ENCODE measurements at regions not wholly inside any gene's neighbourhood (a gene's known extent, or its start where the extent isn't known, plus 50 kb on each side); places are given as distances from the start of the nearest gene placed in this dataset.
A peak's percentile ranks its signal among the peaks of the same experiment; 100 is the strongest.

DNA sequence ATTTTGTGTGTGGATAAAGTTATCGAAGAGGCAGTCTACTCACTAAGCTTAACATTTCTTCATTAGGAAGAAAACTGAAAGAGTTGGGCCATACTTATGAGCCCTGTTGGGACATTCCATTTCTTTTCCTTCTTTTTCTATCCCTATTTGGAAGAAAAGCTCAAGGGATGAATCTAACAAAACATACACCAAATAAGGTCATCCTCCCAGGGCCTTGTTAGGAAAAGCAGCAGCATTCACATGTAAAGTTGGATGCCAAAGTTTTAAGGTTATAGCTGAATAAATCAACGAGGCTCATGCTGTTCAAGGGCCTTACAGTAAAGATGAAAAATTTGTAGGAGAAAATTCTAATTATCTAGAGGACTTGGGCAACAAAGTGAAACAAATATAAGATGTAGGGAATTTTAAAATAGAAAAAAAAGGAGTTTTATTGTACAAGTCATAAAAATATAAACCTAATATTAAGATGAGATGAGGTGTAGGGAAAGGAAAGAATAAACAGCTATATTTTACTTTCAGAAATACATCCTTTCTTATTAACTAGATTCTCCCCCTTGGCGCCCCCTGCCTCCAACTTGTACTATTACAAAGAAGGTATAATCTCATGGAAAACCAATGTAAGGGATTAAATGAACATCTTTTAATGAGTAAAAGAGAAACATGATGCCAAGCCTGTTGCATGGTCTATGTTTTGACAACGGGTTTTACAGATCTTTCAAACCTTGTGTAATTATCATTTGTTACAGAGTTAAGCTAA, 160.4 kb downstream of the PCDH20 start:
- no peaks in the 10 kb centered on the region for H4K20me1 ChIP-seq (replicated peaks in 1 of 2; ENCODE audit: control insufficient read depth in 1 of 2, insufficient read depth in 2 of 2, low read length in 2 of 2)
- H4K5ac ChIP-seq (ENCODE audit: insufficient read length, low read depth, low read length): peak overlapping the region; percentile 24
- H4K91ac ChIP-seq (replicated peaks; ENCODE audit: insufficient read length, low read length): no peak overlapping the region
- peaks cover 0 to 4% (median 0%) of the 10 kb centered on the region in 4 experiments; a peak in 1 of 7 replicates for H3K4me1 ChIP-seq (replicated peaks in 1 of 4; ENCODE audit: control insufficient read depth in 3 of 4, insufficient read depth in 4 of 4, low read length in 3 of 4)
- ChIA-PET POLR2A (ENCODE audit: partially characterized antibody) (interaction anchor here (0.6 to 0.7 kb wide), 2 partner anchors 9 to 138 kb away, joined by 3 read pairs; no protein-coding TSS in a partner anchor), CTCF (ENCODE audit: partially characterized antibody) (interaction anchor here (0.6 to 2.9 kb wide), 26 partner anchors 8 to 905 kb away, joined by 3 to 22 read pairs (median 4); no protein-coding TSS in a partner anchor)
- H3K9me3 ChIP-seq (ENCODE audit: insufficient read depth in 2 of 2, low read depth in 1 of 2, low read length in 1 of 2): no peaks in the 10 kb centered on the region
- no peaks in the 10 kb centered on the region for H3K79me2 ChIP-seq (ENCODE audit: control insufficient read depth in 1 of 2, insufficient read depth in 2 of 2, low read length in 2 of 2)
- no peak overlapping the region for H2BK12ac ChIP-seq (ENCODE audit: low read depth, low read length)
- peak; percentile 69 for FAIRE-seq
- DNase-seq (ENCODE audit: low read depth in 1 of 2, low spot score in 2 of 2): peak in 1 of 2 experiments; percentile 50
- no peaks in the 10 kb centered on the region for H3K27me3 ChIP-seq (replicated peaks in 1 of 4; ENCODE audit: control insufficient read depth in 3 of 4, extremely low read depth in 1 of 4, insufficient read depth in 3 of 4, low read length in 3 of 4)
- H3K23me2 ChIP-seq (ENCODE audit: low read depth, low read length): no peaks in the 10 kb centered on the region
- no peak overlapping the region for H2BK15ac ChIP-seq (ENCODE audit: low read length)
- no peak overlapping the region for H2BK5ac ChIP-seq (ENCODE audit: low read depth, low read length)
- no peak overlapping the region for H2AK5ac ChIP-seq (ENCODE audit: low read depth, low read length)
- no peak overlapping the region; the same call in 1 of the 2 replicates for H3K27ac ChIP-seq (ENCODE audit: low read depth, low read length)
- H3K18ac ChIP-seq (ENCODE audit: extremely low read depth, low read length): no peak overlapping the region
- H3K56ac ChIP-seq (replicated peaks; ENCODE audit: insufficient read length, low read depth, low read length): no peak overlapping the region
- no peak overlapping the region for H3K14ac ChIP-seq (ENCODE audit: insufficient read length)
- H3K79me1 ChIP-seq (ENCODE audit: low read depth, low read length): no peaks in the 10 kb centered on the region
- no peak overlapping the region for H2BK120ac ChIP-seq (replicated peaks; ENCODE audit: low read depth, low read length)
- H2AFZ ChIP-seq (ENCODE audit: low read length): no peak overlapping the region; the same call in 1 of the 2 replicates
- no peak overlapping the region for H3K4me3 ChIP-seq (ENCODE audit: extremely low read depth in 1 of 4, insufficient read depth in 2 of 4, low read depth in 3 of 4, low read length in 4 of 4)
- no peak overlapping the region for H2BK20ac ChIP-seq (ENCODE audit: low read length)
- H3K9ac ChIP-seq (replicated peaks in 1 of 4; ENCODE audit: extremely low read depth in 1 of 4, low read depth in 3 of 4, low read length in 3 of 4): no peak overlapping the region
- H3K4me2 ChIP-seq (ENCODE audit: insufficient read depth in 1 of 2, low read depth in 2 of 2, low read length in 2 of 2): no peak overlapping the region; a peak in 1 of 4 replicates
- no peak overlapping the region for H3K23ac ChIP-seq (ENCODE audit: insufficient read length)
- no peak overlapping the region for H3K4ac ChIP-seq (replicated peaks; ENCODE audit: insufficient read length, low read depth, low read length)
- 47% methylated on average over 4 of the region's 4 CpGs; no CpG with 5 or more reads in 1 of the 2 experiments for WGBS, 2 experiments (ENCODE audit: extremely low coverage in 1 of 2, insufficient coverage in 1 of 2, insufficient read length in 1 of 2, insufficient replicate concordance in 2 of 2, low coverage in 1 of 2, low lambda C conversion rate in 2 of 2, missing lambda C conversion rate in 1 of 2)
- no peaks in the 10 kb centered on the region for H3K36me3 ChIP-seq (ENCODE audit: control insufficient read depth in 2 of 4, insufficient read depth in 4 of 4, low read length in 3 of 4)
- H4K8ac ChIP-seq (ENCODE audit: extremely low read depth, insufficient read depth, low read length): no peak overlapping the region
- TF ChIP-seq, protein P1, sequence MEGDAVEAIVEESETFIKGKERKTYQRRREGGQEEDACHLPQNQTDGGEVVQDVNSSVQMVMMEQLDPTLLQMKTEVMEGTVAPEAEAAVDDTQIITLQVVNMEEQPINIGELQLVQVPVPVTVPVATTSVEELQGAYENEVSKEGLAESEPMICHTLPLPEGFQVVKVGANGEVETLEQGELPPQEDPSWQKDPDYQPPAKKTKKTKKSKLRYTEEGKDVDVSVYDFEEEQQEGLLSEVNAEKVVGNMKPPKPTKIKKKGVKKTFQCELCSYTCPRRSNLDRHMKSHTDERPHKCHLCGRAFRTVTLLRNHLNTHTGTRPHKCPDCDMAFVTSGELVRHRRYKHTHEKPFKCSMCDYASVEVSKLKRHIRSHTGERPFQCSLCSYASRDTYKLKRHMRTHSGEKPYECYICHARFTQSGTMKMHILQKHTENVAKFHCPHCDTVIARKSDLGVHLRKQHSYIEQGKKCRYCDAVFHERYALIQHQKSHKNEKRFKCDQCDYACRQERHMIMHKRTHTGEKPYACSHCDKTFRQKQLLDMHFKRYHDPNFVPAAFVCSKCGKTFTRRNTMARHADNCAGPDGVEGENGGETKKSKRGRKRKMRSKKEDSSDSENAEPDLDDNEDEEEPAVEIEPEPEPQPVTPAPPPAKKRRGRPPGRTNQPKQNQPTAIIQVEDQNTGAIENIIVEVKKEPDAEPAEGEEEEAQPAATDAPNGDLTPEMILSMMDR (IDR thresholded peaks at IDR 0.05; ENCODE audit: control extremely low read depth in 1 of 3, insufficient read depth in 1 of 3, low read depth in 1 of 3, low read length in 3 of 3): peak in 1 of 3 experiments; percentile 37; a peak in 2 of 4 replicates
